Mesothelial cell of epicardium (in vitro differentiated cells): ENCODE measurements at regions not wholly inside any gene's neighbourhood (a gene's known extent, or its start where the extent isn't known, plus 50 kb on each side); places are given as distances from the start of the nearest gene placed in this dataset.
"Not testable (repeated sequence)": the region's sequence is repeated elsewhere in the genome, so short reads cannot be mapped to it uniquely, and the experiment has no call there.

ENCODE experiments used
- DNase-seq, 2 experiments: peaks; one replicate each; pipeline ENCODE4 v3.0.0; 2021; ENCODE audit warnings: low spot score in 2 of 2; ENCODE audit not compliant: unreplicated experiment in 2 of 2
- H3K27ac Mint-ChIP-seq: 2 replicates; pipeline ENCODE4 v1.8.0; 2021; ENCODE audit warnings: mixed read lengths
- H3K27me3 Mint-ChIP-seq: 2 replicates; pipeline ENCODE4 v1.8.0; 2021; ENCODE audit warnings: low read depth, mixed read lengths
- H3K36me3 Mint-ChIP-seq: 2 replicates; pipeline ENCODE4 v1.8.0; 2021; ENCODE audit warnings: mixed read lengths
- H3K4me1 Mint-ChIP-seq: 2 replicates; pipeline ENCODE4 v1.8.0; 2021; ENCODE audit warnings: mixed read lengths
- H3K4me3 Mint-ChIP-seq: 2 replicates; pipeline ENCODE4 v1.8.0; 2021; ENCODE audit warnings: mild to moderate bottlenecking, moderate library complexity, mixed read lengths
- H3K9me3 Mint-ChIP-seq: 2 replicates; pipeline ENCODE4 v1.8.0; 2021; ENCODE audit warnings: mixed read lengths
- TF ChIP-seq, protein P1 (sequence below): fragments of 200-600 bp; sonication (generic); IDR thresholded peaks from one replicate; pipeline ENCODE4 v1.5.0; 2021; ENCODE audit warnings: antibody characterized with exemption; ENCODE audit not compliant: unreplicated experiment

DNA sequence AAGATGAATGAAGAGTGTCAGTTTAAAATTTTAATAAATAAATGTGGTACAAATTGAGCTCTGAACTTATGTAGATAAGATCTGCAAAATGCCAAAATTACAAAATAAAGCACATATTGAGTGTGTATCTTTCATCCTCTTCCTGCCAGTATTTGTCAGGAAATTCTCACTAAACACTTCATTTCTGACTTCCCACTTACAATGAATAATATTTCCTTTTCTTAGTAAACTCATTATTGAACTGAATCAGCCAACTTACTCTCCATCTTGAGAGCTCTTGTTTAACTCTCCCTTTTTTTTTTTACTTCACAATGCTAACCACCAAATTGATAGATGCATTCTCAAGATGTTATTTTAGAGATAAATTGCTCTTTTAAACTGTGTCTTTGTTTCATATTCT lies 1230.2 kb downstream of the JRKL start:
- H3K4me1 Mint-ChIP-seq = peaks cover 5% of the 10 kb centered on the region
- peaks cover 6% of the 10 kb centered on the region for H3K36me3 Mint-ChIP-seq
- no peak for DNase-seq
- H3K9me3 Mint-ChIP-seq = peaks cover 15% of the 10 kb centered on the region
- H3K4me3 Mint-ChIP-seq = no peak overlapping the region
- H3K27ac Mint-ChIP-seq = no peak overlapping the region
- H3K27me3 Mint-ChIP-seq = no peaks in the 10 kb centered on the region
- TF ChIP-seq, protein P1, sequence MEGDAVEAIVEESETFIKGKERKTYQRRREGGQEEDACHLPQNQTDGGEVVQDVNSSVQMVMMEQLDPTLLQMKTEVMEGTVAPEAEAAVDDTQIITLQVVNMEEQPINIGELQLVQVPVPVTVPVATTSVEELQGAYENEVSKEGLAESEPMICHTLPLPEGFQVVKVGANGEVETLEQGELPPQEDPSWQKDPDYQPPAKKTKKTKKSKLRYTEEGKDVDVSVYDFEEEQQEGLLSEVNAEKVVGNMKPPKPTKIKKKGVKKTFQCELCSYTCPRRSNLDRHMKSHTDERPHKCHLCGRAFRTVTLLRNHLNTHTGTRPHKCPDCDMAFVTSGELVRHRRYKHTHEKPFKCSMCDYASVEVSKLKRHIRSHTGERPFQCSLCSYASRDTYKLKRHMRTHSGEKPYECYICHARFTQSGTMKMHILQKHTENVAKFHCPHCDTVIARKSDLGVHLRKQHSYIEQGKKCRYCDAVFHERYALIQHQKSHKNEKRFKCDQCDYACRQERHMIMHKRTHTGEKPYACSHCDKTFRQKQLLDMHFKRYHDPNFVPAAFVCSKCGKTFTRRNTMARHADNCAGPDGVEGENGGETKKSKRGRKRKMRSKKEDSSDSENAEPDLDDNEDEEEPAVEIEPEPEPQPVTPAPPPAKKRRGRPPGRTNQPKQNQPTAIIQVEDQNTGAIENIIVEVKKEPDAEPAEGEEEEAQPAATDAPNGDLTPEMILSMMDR = no peak

DNA sequence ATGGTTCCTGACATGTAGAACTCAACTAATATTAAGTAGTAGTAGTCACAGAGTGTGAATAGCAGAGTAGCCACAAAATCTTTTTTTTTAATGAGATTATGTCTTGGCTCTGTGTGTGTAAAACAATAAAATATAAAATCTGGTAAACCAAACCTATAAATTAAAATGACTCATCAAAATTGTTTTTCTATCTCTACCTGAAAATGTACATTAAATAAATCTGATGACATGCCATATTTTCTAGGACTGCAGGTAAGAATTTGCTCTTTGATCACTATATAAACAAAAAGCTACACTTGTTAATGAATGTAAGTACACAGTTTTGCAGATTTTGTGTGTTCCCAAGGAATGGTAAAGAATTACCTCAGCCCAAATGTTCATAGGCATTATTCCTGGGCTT lies 1231.5 kb downstream of the JRKL start:
- peaks cover 6% of the 10 kb centered on the region for H3K36me3 Mint-ChIP-seq
- H3K27ac Mint-ChIP-seq = no peak overlapping the region
- H3K9me3 Mint-ChIP-seq = peaks cover 15% of the 10 kb centered on the region
- H3K27me3 Mint-ChIP-seq = no peaks in the 10 kb centered on the region
- peaks cover 5% of the 10 kb centered on the region for H3K4me1 Mint-ChIP-seq
- TF ChIP-seq, protein P1 = no peak
- no peak for DNase-seq
- no peak overlapping the region for H3K4me3 Mint-ChIP-seq

DNA sequence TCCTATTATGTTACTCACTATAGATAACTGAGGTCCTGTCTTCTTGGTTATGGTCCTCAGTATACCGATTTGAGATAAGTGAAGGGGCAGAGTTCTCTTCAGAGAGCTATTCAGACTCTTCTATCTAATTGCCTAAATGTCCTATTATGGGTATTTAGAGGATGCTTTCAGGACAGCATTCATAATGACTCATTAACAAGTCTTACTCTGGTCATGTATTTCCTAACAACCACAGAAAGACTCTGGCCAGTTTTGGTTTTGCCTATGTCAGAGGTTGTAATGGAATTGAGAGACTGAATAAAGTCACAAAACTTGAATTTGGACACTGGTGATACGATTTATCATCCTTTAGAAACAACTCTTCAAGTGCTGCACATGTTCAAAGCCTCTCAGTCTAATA lies 1233.0 kb downstream of the JRKL start:
- H3K36me3 Mint-ChIP-seq = no peaks in the 10 kb centered on the region
- TF ChIP-seq, protein P1 = no peak
- DNase-seq = no peak
- no peak overlapping the region for H3K27ac Mint-ChIP-seq
- peaks cover 5% of the 10 kb centered on the region for H3K4me1 Mint-ChIP-seq
- no peak overlapping the region for H3K4me3 Mint-ChIP-seq
- H3K27me3 Mint-ChIP-seq = no peaks in the 10 kb centered on the region
- peaks cover 8% of the 10 kb centered on the region for H3K9me3 Mint-ChIP-seq

DNA sequence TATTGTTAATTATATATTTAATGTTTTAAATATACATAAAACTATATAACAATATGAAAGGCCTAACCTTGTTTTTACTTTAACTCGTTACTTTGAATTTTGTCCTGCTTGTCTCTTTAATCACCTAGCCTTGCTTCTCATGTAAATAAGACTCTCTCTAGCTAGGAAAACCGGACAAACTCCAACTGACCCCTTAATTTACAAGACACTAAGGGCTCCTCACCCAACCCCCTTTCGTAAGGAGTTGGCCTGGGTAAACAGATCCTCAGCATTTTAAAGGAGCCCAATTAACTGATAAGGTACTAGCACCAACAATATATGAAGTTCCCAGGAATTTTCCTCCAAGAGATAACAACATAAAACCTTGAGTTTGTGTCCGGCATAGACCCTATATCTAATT lies 1246.9 kb downstream of the JRKL start:
- DNase-seq, H3K4me3 Mint-ChIP-seq, H3K27me3 Mint-ChIP-seq, H3K36me3 Mint-ChIP-seq, H3K27ac Mint-ChIP-seq: not testable (repeated sequence)
- Mint-ChIP-seq H3K9me3 (peaks cover 20% of the 10 kb centered on the region), H3K4me1 (peaks cover 11% of the 10 kb centered on the region)

DNA sequence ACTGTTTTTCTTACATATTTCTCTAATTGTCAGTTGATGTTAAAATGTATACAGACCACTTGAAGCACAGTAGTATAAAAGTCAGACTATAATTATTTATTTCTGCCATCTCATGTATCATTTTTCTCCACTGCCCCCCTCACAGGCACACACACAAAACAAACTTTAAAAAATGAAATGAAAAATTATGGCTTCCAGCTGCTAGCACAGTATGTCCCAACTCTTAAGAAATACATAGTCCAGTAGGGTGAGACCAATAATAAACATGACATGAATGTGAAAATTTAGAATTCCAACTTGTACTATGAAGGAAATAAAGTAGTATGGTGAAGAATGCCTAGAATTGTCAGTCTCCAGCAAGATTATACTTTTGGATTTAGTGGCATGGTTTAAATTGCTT lies 1247.9 kb downstream of the JRKL start:
- no peaks in the 10 kb centered on the region for H3K27me3 Mint-ChIP-seq
- peaks cover 6% of the 10 kb centered on the region for H3K36me3 Mint-ChIP-seq
- TF ChIP-seq, protein P1 = no peak
- peaks cover 11% of the 10 kb centered on the region for H3K4me1 Mint-ChIP-seq
- no peak overlapping the region for H3K4me3 Mint-ChIP-seq
- no peak overlapping the region for H3K27ac Mint-ChIP-seq
- H3K9me3 Mint-ChIP-seq = peaks cover 24% of the 10 kb centered on the region
- no peak for DNase-seq

DNA sequence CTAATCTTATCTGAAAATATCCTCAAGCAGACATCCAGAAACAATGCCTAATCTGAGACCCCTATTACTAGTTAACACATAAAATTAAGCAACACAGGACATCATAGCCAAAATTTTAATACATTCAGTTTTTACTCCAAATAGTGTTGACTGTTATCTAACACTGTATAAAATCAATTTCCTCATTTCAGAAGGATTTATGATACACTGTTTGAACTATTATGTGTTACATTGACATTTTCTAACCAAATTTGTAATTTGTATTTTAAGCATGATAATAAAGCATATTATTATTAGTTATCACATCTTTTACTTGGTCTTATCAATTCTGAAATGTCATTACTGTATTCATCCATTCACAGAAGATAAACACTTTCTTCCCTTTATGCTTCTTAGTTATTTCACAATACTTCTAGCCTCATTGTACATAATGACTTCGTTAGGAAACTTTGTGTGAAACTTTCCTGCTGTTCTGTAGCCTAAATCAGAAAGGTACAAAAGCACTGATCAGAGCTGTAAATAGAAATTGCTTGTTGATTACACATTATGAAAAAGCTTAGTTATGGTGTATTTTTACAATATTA lies 1248.9 kb downstream of the JRKL start:
- Mint-ChIP-seq H3K9me3 (peaks cover 20% of the 10 kb centered on the region), H3K36me3 (peaks cover 3% of the 10 kb centered on the region), H3K4me3 (no peak overlapping the region), H3K4me1 (peaks cover 11% of the 10 kb centered on the region), H3K27me3 (no peaks in the 10 kb centered on the region), H3K27ac (no peak overlapping the region)
- TF ChIP-seq, protein P1 = no peak
- no peak for DNase-seq
